PC-9 (cell line): ENCODE measurements at regions not wholly inside any gene's neighbourhood (a gene's known extent, or its start where the extent isn't known, plus 50 kb on each side); places are given as distances from the start of the nearest gene placed in this dataset.
"Not testable (repeated sequence)": the region's sequence is repeated elsewhere in the genome, so short reads cannot be mapped to it uniquely, and the experiment has no call there.

Experiments used
- BruUV-seq: library from RNA; stranded (reverse); fragments of 400-500 nt; replicated peaks from 2 replicates; lab custom pipeline; 2021; lab: Mats Ljungman, UMichigan
- CTCF ChIA-PET: fragments of 300-600 bp; sonication (Branson Sonifier 250); formaldehyde crosslinking; loops from one replicate; lab custom pipeline; 2022; ENCODE audit warnings: antibody characterized with exemption; lab: Charles Lee
- POLR2A ChIA-PET: fragments of 300-600 bp; sonication (Branson Sonifier 250); formaldehyde crosslinking; loops from one replicate; lab custom pipeline; 2022; ENCODE audit warnings: antibody characterized with exemption; ENCODE audit not compliant: unreplicated experiment; lab: Charles Lee
- DNase-seq, 2 experiments: peaks; one replicate each; pipeline versions ENCODE4 v3.0.0 to v3.0.0-alpha.2; 2015 to 2022; ENCODE audit warnings: mixed read lengths in 1 of 2
- H2AFZ ChIP-seq: fragments of 200-600 bp; sonication (generic); 2 replicates; pipeline ENCODE4 v1.8.1; 2017; ENCODE audit warnings: antibody characterized with exemption
- H3F3A ChIP-seq: fragments of 200-600 bp; sonication (generic); 2 replicates; pipeline ENCODE4 v1.8.1; 2017; ENCODE audit warnings: antibody characterized with exemption, mild to moderate bottlenecking, low read depth; ENCODE audit not compliant: insufficient read depth
- H3K27ac ChIP-seq: fragments of 200-600 bp; sonication (generic); 2 replicates; pipeline ENCODE4 v1.6.1; 2016; ENCODE audit warnings: mixed run types
- H3K27me3 ChIP-seq: fragments of 200-600 bp; sonication (generic); 2 replicates; pipeline ENCODE4 v1.6.1; 2016; ENCODE audit warnings: low read depth, mixed run types; ENCODE audit not compliant: insufficient read depth
- H3K36me3 ChIP-seq: fragments of 200-600 bp; sonication (generic); 2 replicates; pipeline ENCODE4 v1.6.1; 2016; ENCODE audit warnings: low read depth, mixed run types
- H3K4me1 ChIP-seq: fragments of 200-600 bp; sonication (generic); replicated peaks from 2 replicates; pipeline ENCODE4 v1.6.1; 2016; ENCODE audit warnings: mixed run types; ENCODE audit not compliant: insufficient read depth
- H3K4me2 ChIP-seq: fragments of 200-600 bp; sonication (generic); 2 replicates; pipeline ENCODE4 v1.6.1; 2017; ENCODE audit warnings: mixed run types
- H3K4me3 ChIP-seq: fragments of 200-600 bp; sonication (generic); 2 replicates; pipeline ENCODE4 v1.6.1; 2016; ENCODE audit warnings: mixed run types
- H3K79me2 ChIP-seq: fragments of 200-600 bp; sonication (generic); 2 replicates; pipeline ENCODE4 v1.6.1; 2017; ENCODE audit warnings: low read depth, mixed run types
- H3K9me2 ChIP-seq: fragments of 200-600 bp; sonication (generic); 2 replicates; pipeline ENCODE4 v1.8.1; 2017; ENCODE audit warnings: mild to moderate bottlenecking; ENCODE audit not compliant: insufficient read depth
- H3K9me3 ChIP-seq: fragments of 200-600 bp; sonication (generic); 2 replicates; pipeline ENCODE4 v1.8.1; 2016; ENCODE audit warnings: low read depth; ENCODE audit not compliant: insufficient read depth
- H4K20me1 ChIP-seq: fragments of 200-600 bp; sonication (generic); 2 replicates; pipeline ENCODE4 v1.8.1; 2017; ENCODE audit not compliant: insufficient read depth
- EZH2 ChIP-seq: fragments of 200-600 bp; sonication (generic); IDR thresholded peaks from 2 replicates; pipeline ENCODE4 v1.8.0; 2017; ENCODE audit warnings: antibody characterized with exemption, low read depth
- intact Hi-C: fragments of 100-400 bp; cut with micrococcal nuclease; formaldehyde crosslinking; loops from one replicate; pipeline ENCODE4 v1.10.0; 2022; ENCODE audit not compliant: unreplicated experiment
- TF ChIP-seq, protein P1 (sequence below): fragments of 200-600 bp; sonication (generic); conservative IDR thresholded peaks from 2 replicates; pipeline ENCODE4 v1.6.1; 2017; ENCODE audit warnings: mixed run types, antibody characterized with exemption, mild to moderate bottlenecking, moderate library complexity

DNA sequence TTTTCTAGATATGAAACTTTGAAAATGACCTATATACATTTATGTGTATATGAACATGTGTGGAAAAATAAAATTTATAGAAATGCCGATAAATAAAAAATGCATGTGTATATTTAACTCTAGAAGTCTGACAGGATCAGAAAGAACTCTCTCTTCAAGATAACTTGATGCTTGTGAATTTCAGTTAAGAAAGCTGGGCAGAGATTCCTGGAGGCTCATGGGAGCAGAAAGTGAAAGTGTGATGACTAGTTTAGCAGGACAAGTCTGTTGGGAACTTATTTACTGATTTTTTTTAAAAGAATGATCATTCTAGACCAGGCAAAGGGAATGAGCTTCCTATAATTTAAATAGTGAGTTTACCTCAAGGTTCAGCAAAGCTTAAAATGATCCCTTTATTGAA is 81.5 kb upstream of the KCNAB1 start:
- H2AFZ ChIP-seq = no peak overlapping the region

DNA sequence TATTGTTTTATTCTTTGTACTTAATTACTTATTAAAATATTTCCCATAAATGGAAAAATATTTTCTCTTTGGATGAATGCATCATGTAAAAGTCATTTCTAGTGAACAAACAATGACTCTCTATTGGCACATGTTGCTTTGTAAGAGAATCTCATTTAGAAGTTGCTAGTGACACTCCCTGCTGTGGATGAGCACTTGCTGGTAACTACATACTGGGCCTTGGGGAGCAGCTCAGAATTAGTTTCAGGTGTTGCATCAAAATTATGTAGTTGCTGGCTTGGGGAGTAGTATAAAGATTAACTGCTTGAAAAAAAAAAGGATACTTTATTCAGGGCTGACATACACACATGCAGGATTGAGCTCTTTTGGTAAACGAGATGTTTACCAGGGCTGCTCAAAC is 80.3 kb upstream of the KCNAB1 start:
- no peaks in the 10 kb centered on the region for H4K20me1 ChIP-seq
- DNase-seq = no peak
- H3K4me2 ChIP-seq = no peak overlapping the region
- H3K36me3 ChIP-seq = no peaks in the 10 kb centered on the region
- no TSS peak for BruUV-seq
- H3K27me3 ChIP-seq = no peaks in the 10 kb centered on the region
- CTCF ChIA-PET = no interaction called here
- intact Hi-C loops = loop anchor here (5.0 to 10.0 kb wide), 2 partner anchors 95 to 1097 kb away; no protein-coding TSS in a partner anchor
- no peaks in the 10 kb centered on the region for H3K79me2 ChIP-seq
- H3K27ac ChIP-seq = no peak overlapping the region
- no peak overlapping the region for H3K4me3 ChIP-seq
- no peaks in the 10 kb centered on the region for H3K9me3 ChIP-seq
- H3F3A ChIP-seq = no peaks in the 10 kb centered on the region
- POLR2A ChIA-PET = no interaction called here
- no peaks in the 10 kb centered on the region for H3K9me2 ChIP-seq
- no peak overlapping the region for H2AFZ ChIP-seq
- no peak for TF ChIP-seq EZH2
- H3K4me1 ChIP-seq = no peaks in the 10 kb centered on the region

More for the DNA sequence above, 81.5 kb upstream of the KCNAB1 start:
- CTCF ChIA-PET = no interaction called here
- Histone ChIP-seq H3K4me2 (no peak overlapping the region), H4K20me1 (no peaks in the 10 kb centered on the region), H3K27ac (no peak overlapping the region), H3K79me2 (no peaks in the 10 kb centered on the region), H3K4me3 (no peak overlapping the region), H3K36me3 (no peaks in the 10 kb centered on the region), H3K9me2 (no peaks in the 10 kb centered on the region), H3K4me1 (no peaks in the 10 kb centered on the region), H3K27me3 (no peaks in the 10 kb centered on the region), H3F3A (no peaks in the 10 kb centered on the region), H3K9me3 (no peaks in the 10 kb centered on the region)
- TF ChIP-seq EZH2 = no peak
- TF ChIP-seq, protein P1, sequence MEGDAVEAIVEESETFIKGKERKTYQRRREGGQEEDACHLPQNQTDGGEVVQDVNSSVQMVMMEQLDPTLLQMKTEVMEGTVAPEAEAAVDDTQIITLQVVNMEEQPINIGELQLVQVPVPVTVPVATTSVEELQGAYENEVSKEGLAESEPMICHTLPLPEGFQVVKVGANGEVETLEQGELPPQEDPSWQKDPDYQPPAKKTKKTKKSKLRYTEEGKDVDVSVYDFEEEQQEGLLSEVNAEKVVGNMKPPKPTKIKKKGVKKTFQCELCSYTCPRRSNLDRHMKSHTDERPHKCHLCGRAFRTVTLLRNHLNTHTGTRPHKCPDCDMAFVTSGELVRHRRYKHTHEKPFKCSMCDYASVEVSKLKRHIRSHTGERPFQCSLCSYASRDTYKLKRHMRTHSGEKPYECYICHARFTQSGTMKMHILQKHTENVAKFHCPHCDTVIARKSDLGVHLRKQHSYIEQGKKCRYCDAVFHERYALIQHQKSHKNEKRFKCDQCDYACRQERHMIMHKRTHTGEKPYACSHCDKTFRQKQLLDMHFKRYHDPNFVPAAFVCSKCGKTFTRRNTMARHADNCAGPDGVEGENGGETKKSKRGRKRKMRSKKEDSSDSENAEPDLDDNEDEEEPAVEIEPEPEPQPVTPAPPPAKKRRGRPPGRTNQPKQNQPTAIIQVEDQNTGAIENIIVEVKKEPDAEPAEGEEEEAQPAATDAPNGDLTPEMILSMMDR = no peak
- POLR2A ChIA-PET = no interaction called here
- BruUV-seq = no TSS peak
- DNase-seq = no peak
- intact Hi-C loops = no loop called here

DNA sequence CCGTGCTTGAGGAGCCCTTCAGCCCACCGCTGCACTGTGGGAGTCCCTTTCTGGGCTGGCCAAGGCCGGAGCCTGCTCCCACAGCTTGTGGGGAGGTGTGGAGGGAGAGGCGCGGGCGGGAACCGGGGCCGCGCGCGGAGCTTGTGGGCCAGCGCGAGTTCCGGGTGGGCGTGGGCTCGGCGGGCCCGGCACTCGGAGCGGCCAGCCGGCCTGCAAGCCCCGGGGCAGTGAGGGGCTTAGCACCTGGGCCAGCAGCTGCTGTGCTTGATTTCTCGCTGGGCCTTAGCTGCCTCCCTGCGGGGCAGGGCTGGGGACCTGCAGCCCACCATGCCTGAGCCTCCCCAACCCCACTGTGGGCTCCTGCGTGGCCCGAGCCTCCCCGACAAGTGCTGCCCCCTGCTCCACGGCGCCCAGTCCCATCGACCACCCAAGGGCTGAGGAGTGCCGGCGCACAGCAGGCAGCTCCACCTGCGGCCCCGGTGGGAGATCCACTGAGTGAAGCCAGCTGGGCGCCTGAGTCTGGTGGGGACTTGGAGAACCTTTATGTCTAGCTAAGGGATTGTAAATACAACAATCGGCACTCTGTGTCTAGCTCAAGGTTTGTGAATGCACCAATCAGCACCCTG is 79.0 kb upstream of the KCNAB1 start:
- H3K27me3 ChIP-seq, H3F3A ChIP-seq, BruUV-seq, H3K27ac ChIP-seq, H3K9me3 ChIP-seq, H3K36me3 ChIP-seq, DNase-seq, H3K9me2 ChIP-seq, H3K4me1 ChIP-seq, POLR2A ChIA-PET, H3K4me2 ChIP-seq, H4K20me1 ChIP-seq, H3K79me2 ChIP-seq, H2AFZ ChIP-seq, H3K4me3 ChIP-seq: not testable (repeated sequence)
- intact Hi-C loops = loop anchor here (5.0 to 10.0 kb wide), 2 partner anchors 93 to 1096 kb away; no protein-coding TSS in a partner anchor
- CTCF ChIA-PET = interaction anchor here (0.7 kb wide), 1 partner anchor 1098 kb away, joined by 3 read pairs; no protein-coding TSS in a partner anchor

DNA sequence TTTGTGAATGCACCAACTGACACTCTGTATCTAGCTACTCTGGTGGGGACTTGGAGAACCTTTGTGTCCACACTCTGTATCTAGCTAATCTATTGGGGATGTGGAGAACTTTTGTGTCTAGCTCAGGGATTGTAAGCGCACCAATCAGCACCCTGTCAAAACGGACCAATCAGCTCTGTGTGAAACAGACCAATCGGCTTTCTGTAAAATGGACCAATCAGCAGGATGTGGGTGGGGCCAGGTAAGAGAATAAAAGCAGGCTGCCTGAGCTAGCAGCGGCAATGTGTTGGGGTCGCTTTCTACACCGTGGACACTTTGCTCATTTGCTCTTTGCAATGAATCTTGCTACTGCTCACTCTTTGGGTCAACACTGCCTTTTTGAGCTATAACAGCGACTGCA is 78.5 kb upstream of the KCNAB1 start:
- H3K9me2 ChIP-seq, H3K36me3 ChIP-seq, H3K4me3 ChIP-seq, H3K27ac ChIP-seq, H3K79me2 ChIP-seq, H3K4me1 ChIP-seq, DNase-seq, H3F3A ChIP-seq, POLR2A ChIA-PET, H3K27me3 ChIP-seq, H2AFZ ChIP-seq, H3K4me2 ChIP-seq, H4K20me1 ChIP-seq, BruUV-seq, H3K9me3 ChIP-seq: not testable (repeated sequence)
- CTCF ChIA-PET = interaction anchor here (0.7 kb wide), 1 partner anchor 1098 kb away, joined by 3 read pairs; no protein-coding TSS in a partner anchor
- intact Hi-C loops = loop anchor here (5.0 to 10.0 kb wide), 2 partner anchors 93 to 1095 kb away; no protein-coding TSS in a partner anchor
